ENCODE measurements at regions not wholly inside any gene's neighbourhood (a gene's known extent, or its start where the extent isn't known, plus 50 kb on each side); places are given as distances from the start of the nearest gene placed in this dataset.

GRCh38 chr10:21164687-21165086 is 267.6 kb upstream of the NEBL start:
- TF ChIP-seq CTCF (conservative IDR thresholded peaks at IDR 0.05 in 1 of 2, IDR thresholded peaks at IDR 0.05 in 1 of 2; ENCODE audit: low read depth in 1 of 2, low read length in 2 of 2) (no peak), EZH2 (IDR thresholded peaks at IDR 0.05; ENCODE audit: low read length, missing control alignments) (no peak)
